ENCODE measurements at regions not wholly inside any gene's neighbourhood (a gene's known extent, or its start where the extent isn't known, plus 50 kb on each side); places are given as distances from the start of the nearest gene placed in this dataset.

DNA sequence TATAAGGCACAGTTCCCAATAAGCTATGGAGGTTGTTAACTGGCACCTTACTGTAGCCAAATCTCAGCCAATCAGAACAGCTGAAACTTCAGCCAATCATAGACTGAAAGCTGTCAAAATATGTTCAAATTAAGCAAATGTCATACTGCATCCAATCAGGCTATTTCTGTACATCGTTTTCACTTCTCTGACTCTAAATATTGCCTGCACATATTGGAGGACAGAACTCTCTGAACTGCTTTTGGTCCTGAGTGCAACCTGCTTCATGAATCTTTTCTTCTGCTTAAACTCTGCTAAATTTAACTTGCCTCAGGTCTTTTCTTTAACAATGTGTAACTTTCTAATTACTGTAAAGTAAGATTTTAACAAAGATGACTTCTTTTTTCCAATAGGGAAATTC lies 1198.9 kb upstream of the PCDH7 start:
- DNase-seq (no peak), ATAC-seq (replicated peaks) (no peak)
- Mint-ChIP-seq H3K36me3 (no peaks in the 10 kb centered on the region), H3K27me3 (no peaks in the 10 kb centered on the region), H3K9me3 (peaks cover 5 to 6% of the 10 kb centered on the region in 2 donors), H3K27ac (no peak overlapping the region), H3K4me1 (no peaks in the 10 kb centered on the region), H3K4me3 (no peak overlapping the region)

GRCh38 chr4:29536745-29537144 lies 1183.4 kb upstream of the PCDH7 start:
- H3K27me3 Mint-ChIP-seq, result no peaks in the 10 kb centered on the region
- peaks cover 0 to 3% of the 10 kb centered on the region in 2 donors for H3K9me3 Mint-ChIP-seq
- DNase-seq (no peak), ATAC-seq (replicated peaks) (no peak)
- no peak overlapping the region for H3K4me3 Mint-ChIP-seq
- no peak overlapping the region for H3K27ac Mint-ChIP-seq
- H3K36me3 Mint-ChIP-seq, result no peaks in the 10 kb centered on the region
- no peaks in the 10 kb centered on the region for H3K4me1 Mint-ChIP-seq

GRCh38 chr4:29538889-29539646 lies 1181.1 kb upstream of the PCDH7 start:
- Mint-ChIP-seq H3K4me3 (no peak overlapping the region), H3K27ac (no peak overlapping the region), H3K4me1 (no peaks in the 10 kb centered on the region), H3K36me3 (no peaks in the 10 kb centered on the region), H3K9me3 (peaks cover 2 to 3% of the 10 kb centered on the region in 2 donors), H3K27me3 (no peaks in the 10 kb centered on the region)
- ATAC-seq (replicated peaks) (no peak), DNase-seq (no peak)

- Mint-ChIP-seq H3K36me3 (no peaks in the 10 kb centered on the region), H3K27ac (no peak overlapping the region), H3K4me1 (no peaks in the 10 kb centered on the region), H3K27me3 (no peaks in the 10 kb centered on the region), H3K4me3 (no peak overlapping the region), H3K9me3 (peaks cover 3 to 7% of the 10 kb centered on the region in 2 donors)
- ATAC-seq (replicated peaks) (no peak), DNase-seq (no peak)
These were observed 1179.6 kb upstream of the PCDH7 start for GRCh38 chr4:29540439-29541102.

GRCh38 chr4:29541757-29542156 lies 1178.4 kb upstream of the PCDH7 start:
- Mint-ChIP-seq H3K27ac (no peak overlapping the region), H3K27me3 (no peaks in the 10 kb centered on the region), H3K4me1 (no peaks in the 10 kb centered on the region), H3K9me3 (peaks cover 3 to 7% of the 10 kb centered on the region in 2 donors), H3K36me3 (no peaks in the 10 kb centered on the region), H3K4me3 (no peak overlapping the region)
- DNase-seq (no peak), ATAC-seq (replicated peaks) (no peak)

- Mint-ChIP-seq H3K27ac (no peak overlapping the region), H3K36me3 (no peaks in the 10 kb centered on the region), H3K9me3 (peaks cover 4 to 11% of the 10 kb centered on the region in 2 donors), H3K27me3 (no peaks in the 10 kb centered on the region), H3K4me1 (no peaks in the 10 kb centered on the region), H3K4me3 (no peak overlapping the region)
- ATAC-seq (replicated peaks) (no peak), DNase-seq (no peak)
These were observed 1170.8 kb upstream of the PCDH7 start for GRCh38 chr4:29549342-29549741.

- DNase-seq, result no peak
- H3K4me3 Mint-ChIP-seq, result no peak overlapping the region
- no peaks in the 10 kb centered on the region for H3K36me3 Mint-ChIP-seq
- H3K27ac Mint-ChIP-seq, result no peak overlapping the region
- H3K9me3 Mint-ChIP-seq, result peaks cover 0 to 9% of the 10 kb centered on the region in 2 donors
- no peaks in the 10 kb centered on the region for H3K4me1 Mint-ChIP-seq
- no peaks in the 10 kb centered on the region for H3K27me3 Mint-ChIP-seq
- ATAC-seq (replicated peaks), result no peak
These were observed 1168.3 kb upstream of the PCDH7 start for GRCh38 chr4:29551821-29552220.

DNA sequence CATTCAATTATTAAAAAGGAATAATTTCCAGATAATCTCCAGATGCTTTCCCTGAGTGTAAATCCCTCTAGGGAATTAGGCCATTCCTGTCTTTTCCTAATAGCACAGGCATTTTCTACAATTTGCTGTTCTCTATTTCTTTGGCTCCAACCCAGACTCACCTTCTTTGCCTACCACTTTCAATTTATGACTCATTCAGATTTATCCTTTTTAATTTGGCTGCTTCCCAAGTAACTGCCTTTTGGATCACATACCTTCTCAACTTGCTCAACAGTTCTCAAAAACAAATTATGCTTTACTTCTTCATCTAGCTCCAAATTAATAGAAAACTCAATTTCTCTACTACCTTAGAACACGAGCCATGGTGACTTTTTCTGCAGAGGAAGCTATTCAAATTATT lies 1166.3 kb upstream of the PCDH7 start:
- ATAC-seq (replicated peaks), result no peak
- no peaks in the 10 kb centered on the region for H3K4me1 Mint-ChIP-seq
- no peak for DNase-seq
- no peaks in the 10 kb centered on the region for H3K36me3 Mint-ChIP-seq
- no peak overlapping the region for H3K27ac Mint-ChIP-seq
- H3K9me3 Mint-ChIP-seq, result peaks cover 0 to 4% of the 10 kb centered on the region in 2 donors
- no peak overlapping the region for H3K4me3 Mint-ChIP-seq
- H3K27me3 Mint-ChIP-seq, result no peaks in the 10 kb centered on the region

- no peak overlapping the region for H3K27ac Mint-ChIP-seq
- H3K36me3 Mint-ChIP-seq, result no peaks in the 10 kb centered on the region
- ATAC-seq (replicated peaks), result no peak
These were observed 1161.4 kb upstream of the PCDH7 start for GRCh38 chr4:29558789-29559188.

DNA sequence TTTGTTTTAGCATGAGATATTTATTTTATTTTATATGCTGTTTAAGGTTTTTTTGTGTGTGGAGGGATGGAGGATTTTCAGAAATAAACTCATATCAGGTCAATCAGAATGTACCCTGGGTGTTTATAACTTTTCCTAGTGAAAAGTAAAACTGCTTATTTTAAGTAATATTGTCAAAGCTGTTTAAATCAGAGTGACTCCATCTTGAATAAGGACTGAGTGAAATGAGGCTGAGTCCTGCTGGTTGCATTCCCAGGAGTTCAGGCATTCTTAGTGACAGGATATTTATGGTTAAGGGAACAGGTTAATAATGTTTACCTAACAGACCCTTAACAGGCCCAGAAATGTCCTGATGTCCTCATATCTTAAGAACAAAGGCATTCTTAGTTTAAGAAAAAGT lies 1160.9 kb upstream of the PCDH7 start:
- H3K27me3 Mint-ChIP-seq, result no peaks in the 10 kb centered on the region
- no peaks in the 10 kb centered on the region for H3K36me3 Mint-ChIP-seq
- no peaks in the 10 kb centered on the region for H3K4me1 Mint-ChIP-seq
- no peak overlapping the region for H3K4me3 Mint-ChIP-seq
- DNase-seq (no peak), ATAC-seq (replicated peaks) (no peak)
- H3K27ac Mint-ChIP-seq, result no peak overlapping the region
- H3K9me3 Mint-ChIP-seq, result peaks cover 0 to 4% of the 10 kb centered on the region in 2 donors

More at GRCh38 chr4:29558789-29559188, 1161.4 kb upstream of the PCDH7 start:
- Mint-ChIP-seq H3K27me3 (no peaks in the 10 kb centered on the region), H3K9me3 (peaks cover 0 to 4% of the 10 kb centered on the region in 2 donors), H3K4me3 (no peak overlapping the region), H3K4me1 (no peaks in the 10 kb centered on the region)
- no peak for DNase-seq

DNA sequence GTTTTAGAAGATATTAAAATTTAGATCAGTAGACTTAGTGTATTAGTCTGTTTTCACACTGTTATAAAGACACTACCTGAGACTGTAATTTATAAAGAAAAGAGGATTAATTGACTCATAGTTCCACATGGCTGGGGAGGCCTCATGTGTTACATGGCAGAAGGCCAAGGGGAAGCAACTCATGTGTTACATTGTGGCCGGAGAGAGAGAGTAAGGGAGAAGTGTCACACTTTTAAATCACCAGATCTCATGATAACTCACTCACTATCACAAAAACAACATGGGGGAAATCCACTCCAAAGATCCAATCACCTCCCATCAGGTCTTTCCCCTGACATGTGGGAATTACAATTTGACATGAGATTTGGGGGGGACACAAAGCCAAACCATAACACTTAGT lies 1159.7 kb upstream of the PCDH7 start:
- Mint-ChIP-seq H3K4me3 (no peak overlapping the region), H3K27me3 (no peaks in the 10 kb centered on the region), H3K4me1 (no peaks in the 10 kb centered on the region), H3K27ac (no peak overlapping the region), H3K36me3 (no peaks in the 10 kb centered on the region), H3K9me3 (peaks cover 0 to 8% of the 10 kb centered on the region in 2 donors)
- ATAC-seq (replicated peaks) (no peak), DNase-seq (no peak)

DNA sequence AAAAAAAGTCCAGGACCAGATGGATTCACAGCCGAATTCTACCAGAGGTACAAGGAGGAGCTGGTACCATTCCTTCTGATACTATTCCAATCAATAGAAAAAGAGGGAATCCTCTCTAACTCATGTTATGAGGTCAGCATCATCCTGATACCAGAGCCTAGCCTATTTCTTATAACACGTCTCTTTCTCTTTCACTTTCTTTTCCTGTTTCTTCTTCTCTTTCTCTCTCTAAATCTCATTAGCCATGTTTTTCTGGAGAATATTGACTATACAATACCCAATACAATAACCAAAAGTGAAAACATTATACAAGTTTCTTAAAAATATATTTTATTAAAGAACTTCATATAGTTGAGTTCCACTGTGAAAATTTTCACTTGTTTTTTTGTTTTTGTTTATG lies 1154.9 kb upstream of the PCDH7 start:
- Mint-ChIP-seq H3K4me1 (no peaks in the 10 kb centered on the region), H3K4me3 (no peak overlapping the region), H3K36me3 (no peaks in the 10 kb centered on the region), H3K27me3 (no peaks in the 10 kb centered on the region), H3K9me3 (peaks cover 0 to 8% of the 10 kb centered on the region in 2 donors), H3K27ac (no peak overlapping the region)
- DNase-seq (no peak), ATAC-seq (replicated peaks) (no peak)

DNA sequence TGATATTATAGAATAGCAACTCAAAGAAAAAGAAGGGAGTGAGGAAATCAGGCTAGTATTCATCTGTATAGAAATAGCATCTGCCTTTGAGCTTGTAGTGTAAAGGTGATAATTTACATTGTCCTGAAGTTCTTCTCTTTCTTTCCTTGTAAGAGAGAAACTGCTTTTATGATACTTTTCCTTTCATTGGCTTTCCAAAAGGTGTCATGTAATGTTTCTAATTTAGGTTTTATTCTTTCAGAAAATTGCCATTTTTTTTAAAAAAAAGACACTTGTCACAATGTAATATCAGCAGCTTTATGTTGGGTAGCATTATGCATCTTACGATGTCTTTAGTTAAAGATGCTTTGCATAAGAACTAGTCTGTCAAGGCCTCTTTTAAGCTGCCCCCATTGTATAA lies 1153.8 kb upstream of the PCDH7 start:
- Mint-ChIP-seq H3K36me3 (no peaks in the 10 kb centered on the region), H3K4me1 (no peaks in the 10 kb centered on the region), H3K4me3 (no peak overlapping the region), H3K27me3 (no peaks in the 10 kb centered on the region), H3K9me3 (peaks cover 0 to 6% of the 10 kb centered on the region in 2 donors), H3K27ac (no peak overlapping the region)
- DNase-seq (no peak), ATAC-seq (replicated peaks) (no peak)

GRCh38 chr4:29571322-29571721 lies 1148.8 kb upstream of the PCDH7 start:
- ATAC-seq (replicated peaks), result no peak
- Mint-ChIP-seq H3K4me1 (no peaks in the 10 kb centered on the region), H3K36me3 (no peaks in the 10 kb centered on the region), H3K9me3 (no peaks in the 10 kb centered on the region), H3K27ac (no peak overlapping the region), H3K27me3 (no peaks in the 10 kb centered on the region), H3K4me3 (no peak overlapping the region)
- no peak for DNase-seq

- ATAC-seq (replicated peaks) (no peak), DNase-seq (no peak)
- Mint-ChIP-seq H3K36me3 (no peaks in the 10 kb centered on the region), H3K4me3 (no peak overlapping the region), H3K27ac (no peak overlapping the region), H3K27me3 (no peaks in the 10 kb centered on the region), H3K4me1 (no peaks in the 10 kb centered on the region), H3K9me3 (no peaks in the 10 kb centered on the region)
These were observed 1141.8 kb upstream of the PCDH7 start for GRCh38 chr4:29578329-29578728.

All from stimulated activated naive B cell treated with anti-CD40 and anti-IgM and Interleukin-4, amounts not matched to agents 10 μg/mL and 1 μg/mL and 100 μg/mL, for 72 hours (primary cell).